NCI-H82 treated with DMSO at 0.1 percent for 48 hours (cell line): ENCODE measurements at regions not wholly inside any gene's neighbourhood (a gene's known extent, or its start where the extent isn't known, plus 50 kb on each side); places are given as distances from the start of the nearest gene placed in this dataset.
"Not testable (repeated sequence)": the region's sequence is repeated elsewhere in the genome, so short reads cannot be mapped to it uniquely, and the experiment has no call there.

Experiments used
- DNase-seq: peaks from one replicate; lab custom pipeline; 2025; ENCODE audit not compliant: unreplicated experiment; lab: John Stamatoyannopoulos, UW

DNA sequence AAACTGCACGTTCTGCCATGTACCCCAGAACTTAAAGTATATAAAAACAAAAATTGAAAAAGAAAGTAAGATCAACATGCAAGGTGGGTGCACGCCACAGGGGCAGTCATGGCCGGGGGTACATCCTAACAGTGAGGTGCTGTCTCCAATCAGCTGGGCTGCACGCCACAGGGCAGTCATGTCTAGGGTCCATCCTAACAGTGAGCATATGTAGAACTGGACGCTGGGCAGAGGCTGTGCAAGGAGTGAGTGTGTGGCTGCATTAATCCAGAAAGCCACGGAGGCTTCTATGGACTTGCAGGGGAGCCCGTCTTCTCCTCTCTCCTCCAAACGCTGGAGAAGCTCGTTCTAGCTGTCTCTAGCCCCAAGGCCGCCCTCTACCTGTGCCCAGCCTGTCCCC, 1105.0 kb downstream of the BRD1 start:
- no peak for DNase-seq

DNA sequence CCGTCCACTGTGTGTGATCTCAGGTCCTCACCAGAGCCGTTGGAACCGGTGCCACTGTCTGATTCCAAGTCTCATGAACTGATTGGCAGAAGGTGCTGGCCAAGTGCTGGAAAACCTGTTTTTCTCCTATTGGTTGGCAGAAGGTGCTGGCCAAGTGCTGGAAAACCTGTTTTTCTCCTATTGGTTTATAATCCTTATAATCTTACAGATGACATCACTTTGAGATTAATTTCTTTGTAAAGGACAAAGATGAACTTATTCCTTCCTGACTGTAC, 1106.3 kb downstream of the BRD1 start:
- DNase-seq, result no peak

DNA sequence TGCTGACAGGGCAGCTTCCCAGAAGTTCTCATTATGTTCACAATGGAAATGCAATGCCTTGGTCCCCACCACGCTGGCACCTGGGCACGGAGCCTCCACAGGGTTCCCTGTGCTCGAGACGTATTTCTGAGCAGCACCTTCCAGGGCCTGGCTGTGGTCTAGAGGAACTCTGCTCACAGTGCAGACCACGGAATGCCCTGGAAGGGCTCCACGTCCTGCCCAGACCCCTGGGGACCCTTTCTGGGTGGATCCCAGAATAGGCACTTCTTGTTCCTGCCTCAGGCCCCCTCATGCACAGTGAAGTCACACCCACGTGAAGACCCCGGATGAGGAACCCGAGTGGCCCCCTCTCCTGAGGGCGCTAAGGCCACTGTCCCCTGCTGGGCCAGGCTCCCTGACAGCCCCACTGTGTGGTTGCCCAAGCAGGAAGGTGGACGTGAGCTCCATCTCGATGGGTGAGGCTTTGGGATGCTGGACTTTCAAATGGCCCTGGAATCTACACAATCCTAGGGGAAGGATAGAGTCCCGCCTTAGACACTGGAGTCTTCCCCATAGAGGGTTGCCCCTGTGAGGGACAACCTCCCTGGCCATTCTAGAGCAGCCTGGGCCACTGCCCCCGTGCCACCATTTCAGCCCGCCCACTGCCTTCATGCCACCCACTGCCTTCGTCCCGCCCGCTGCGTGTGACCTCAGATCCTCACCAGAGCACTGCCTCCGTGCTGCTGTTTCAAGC, 1106.8 kb downstream of the BRD1 start:
- DNase-seq, result no peak

DNA sequence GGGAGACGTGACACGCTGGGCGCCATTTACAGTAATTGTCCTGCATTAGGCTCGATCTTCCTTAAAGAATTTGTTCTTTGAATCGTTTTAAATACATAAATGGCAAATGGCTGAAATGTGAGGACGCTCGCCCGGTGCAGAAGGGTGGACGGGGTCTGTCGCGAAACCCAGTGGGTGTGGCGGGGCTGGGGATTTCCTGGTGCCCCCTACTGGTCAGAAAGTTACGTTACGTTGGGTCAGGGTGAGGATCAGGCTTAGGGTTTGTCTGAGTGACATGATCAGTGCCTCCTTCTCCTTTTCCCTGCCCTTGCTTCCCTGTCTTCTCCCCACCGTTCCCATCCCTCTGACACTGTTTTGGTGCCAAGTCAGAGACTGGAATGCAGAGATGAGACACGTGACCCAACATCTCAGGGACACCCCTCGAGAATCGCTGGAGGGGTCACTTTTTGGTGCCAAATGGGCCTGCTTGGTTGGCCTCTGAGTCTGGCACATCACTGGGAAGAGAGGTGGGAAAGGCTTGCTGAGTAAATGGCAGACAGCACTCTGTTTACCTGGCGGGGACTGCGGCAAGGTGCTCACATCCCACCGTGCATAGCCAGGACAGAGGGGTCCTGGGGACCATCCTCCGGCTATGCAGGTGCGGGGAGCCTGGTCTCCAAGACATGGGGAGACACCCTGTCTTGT, 1107.6 kb downstream of the BRD1 start:
- DNase-seq, result no peak

DNA sequence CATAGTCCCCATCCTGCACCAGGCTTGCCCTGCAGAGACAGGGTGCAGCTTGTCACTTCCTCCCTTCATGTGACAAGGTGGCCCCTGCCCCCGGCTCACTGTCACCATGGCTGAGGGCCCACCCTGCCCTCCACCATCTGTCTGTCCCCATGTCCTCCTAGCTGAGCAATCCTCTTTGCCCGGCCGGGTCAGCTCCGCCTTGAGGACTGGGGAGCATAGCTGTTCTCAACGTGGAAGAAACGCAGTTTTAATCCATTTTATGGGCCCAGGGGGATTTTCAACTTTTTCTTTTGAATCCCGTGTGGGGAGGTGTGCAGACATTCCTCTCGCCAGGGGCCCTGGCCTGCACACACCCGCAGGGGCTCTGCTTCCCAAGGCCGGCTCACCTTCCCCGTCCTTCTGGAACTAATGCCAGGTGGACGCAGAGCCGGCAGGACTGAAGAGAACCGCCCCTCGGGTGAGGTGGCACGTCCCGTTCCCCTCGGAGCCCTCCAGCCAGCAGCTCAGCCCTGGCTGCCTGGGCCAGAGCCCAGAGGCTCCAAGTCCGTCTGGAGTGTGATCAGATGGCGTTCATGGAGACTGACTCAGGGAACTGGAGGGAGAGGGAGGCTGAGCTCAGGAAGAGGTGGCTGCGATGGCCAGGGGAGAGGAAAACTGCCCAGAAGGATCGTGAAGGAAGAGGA, 1108.7 kb downstream of the BRD1 start:
- no peak for DNase-seq

DNA sequence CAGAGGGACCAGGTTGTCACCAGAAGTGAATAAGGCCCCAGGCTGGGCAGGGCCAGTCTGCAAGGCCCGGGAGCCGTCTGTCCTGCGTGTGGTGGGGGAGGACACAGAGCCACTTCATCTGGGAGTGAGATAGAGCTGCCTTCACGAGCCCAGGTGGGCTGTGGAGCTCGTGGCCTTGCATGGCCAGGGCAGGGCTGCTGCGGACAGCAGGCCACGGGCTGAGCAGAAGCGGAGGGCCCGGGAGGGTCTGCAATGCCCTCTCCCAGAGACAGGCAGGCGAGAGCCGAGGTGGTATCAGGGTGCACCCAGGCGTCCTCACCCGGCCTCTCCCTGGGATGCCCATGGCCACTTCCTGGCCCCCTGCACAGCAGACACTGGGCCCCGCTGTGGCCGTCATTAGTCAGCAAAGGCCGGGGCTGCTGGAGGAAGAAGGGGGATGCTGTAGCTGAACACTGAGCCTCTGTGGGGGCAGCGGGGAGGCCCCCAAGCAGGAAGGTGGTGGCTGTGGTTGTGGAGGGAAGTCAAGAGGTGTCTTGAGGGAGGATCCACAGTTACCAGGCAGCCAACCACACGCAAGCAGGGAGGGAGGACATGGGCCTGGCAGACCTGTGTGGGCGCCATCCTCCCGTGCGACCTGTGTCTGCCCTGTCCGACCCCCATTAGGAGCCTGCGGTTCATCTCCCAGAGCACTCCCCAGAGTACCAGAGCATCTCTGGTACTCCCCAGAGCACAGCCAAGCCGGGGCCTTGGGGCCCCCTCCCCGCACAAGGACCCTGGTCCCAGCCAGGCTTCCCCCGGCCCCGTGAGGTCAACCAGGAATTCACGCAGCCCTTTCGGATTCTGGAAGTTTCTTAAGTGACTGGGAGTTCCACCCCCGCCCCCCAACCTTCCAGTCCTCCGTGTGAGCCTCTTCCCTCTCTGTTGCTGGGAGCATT, 1109.5 kb downstream of the BRD1 start:
- DNase-seq, result no peak

DNA sequence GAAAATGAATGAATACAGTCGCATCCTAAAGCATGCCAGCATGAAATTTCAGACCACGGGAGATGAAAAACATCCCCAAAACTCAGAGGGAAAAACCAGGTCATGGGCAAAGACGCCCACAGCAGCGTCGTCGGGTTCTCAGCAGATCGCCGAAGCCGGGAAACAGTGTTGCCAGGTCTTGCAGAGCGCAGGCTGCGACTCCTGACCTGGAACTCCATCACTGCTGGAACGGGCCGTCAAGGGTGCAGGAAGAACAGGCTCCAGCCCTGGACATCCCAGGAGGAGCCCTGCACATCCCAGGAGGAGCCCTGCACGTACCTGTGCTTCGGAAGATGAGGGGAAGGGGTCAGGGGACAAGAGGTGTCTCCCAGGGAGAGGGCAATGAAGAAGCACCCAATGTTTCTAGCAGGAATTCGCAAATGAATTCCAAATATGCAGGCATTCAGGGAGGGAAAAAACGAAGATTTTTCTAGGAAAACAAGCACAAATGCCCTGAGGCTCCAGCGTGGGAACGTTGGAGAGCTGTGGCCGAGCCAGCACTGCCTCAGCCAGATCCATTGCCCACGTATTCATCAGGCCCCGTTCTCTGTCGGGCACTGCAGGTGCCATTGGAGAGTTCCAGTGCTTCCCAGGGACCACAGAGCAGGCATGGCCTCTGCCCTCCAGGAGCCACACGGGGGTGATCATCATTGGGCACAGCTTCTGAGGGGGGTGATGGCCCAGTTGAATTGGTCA, 1110.4 kb downstream of the BRD1 start:
- no peak for DNase-seq

DNA sequence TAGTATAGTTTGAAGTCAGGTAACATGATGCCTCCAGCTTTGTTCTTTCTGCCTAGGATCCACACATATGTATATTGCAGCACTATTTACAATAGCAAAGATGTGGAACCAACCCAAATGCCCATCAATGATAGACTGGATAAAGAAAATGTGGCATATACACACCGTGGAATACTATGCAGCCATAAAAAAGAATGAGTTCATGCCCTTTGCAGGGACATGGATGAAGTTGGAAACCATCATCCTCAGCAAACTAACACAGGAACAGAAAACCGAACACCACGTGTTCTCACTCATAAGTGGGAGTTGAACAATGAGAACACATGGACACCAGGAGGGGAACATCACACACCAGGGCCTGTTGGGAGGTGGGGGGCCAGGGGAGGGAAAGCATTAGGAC, 1111.5 kb downstream of the BRD1 start:
- DNase-seq, result not testable (repeated sequence)

DNA sequence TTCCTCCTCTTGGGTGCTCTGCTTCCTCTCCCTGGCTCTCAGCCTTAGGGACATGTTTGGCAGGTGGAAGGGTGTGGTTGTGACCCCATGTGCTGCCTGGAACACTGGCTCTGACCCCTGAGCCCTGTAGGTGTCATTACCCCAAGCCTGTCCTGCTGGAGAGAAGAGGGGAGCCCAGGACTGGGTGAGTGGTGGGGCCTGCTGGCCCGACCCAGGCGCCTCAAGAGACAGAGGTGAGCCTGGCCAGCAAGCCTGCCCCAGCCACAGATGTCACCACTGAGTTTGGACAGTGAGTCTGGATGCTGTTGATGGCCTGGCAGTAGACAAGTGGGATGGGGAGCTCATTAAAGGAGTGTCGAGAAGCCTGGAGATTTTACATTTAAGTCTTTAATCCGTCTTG, 1112.2 kb downstream of the BRD1 start:
- no peak for DNase-seq

DNA sequence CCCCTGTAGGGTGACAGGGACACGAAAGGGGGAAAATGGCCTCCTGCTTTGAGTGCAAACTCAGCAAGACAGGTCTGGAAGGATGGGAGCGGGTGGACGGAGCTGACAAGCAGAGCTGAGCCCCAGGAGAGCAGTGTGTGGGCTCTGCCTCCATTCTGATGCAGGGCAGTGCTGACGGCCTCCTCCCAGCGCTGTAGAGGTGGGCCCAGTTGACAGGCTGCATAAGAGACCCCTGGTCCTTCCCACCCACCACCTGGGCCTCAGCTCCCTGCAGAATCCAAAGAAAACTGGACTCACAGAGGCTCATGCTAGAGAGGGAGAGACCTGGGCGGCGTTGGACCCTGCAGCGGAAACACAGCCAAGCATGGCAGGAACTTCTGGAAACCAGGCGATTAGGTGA, 1113.4 kb downstream of the BRD1 start:
- DNase-seq, result no peak

DNA sequence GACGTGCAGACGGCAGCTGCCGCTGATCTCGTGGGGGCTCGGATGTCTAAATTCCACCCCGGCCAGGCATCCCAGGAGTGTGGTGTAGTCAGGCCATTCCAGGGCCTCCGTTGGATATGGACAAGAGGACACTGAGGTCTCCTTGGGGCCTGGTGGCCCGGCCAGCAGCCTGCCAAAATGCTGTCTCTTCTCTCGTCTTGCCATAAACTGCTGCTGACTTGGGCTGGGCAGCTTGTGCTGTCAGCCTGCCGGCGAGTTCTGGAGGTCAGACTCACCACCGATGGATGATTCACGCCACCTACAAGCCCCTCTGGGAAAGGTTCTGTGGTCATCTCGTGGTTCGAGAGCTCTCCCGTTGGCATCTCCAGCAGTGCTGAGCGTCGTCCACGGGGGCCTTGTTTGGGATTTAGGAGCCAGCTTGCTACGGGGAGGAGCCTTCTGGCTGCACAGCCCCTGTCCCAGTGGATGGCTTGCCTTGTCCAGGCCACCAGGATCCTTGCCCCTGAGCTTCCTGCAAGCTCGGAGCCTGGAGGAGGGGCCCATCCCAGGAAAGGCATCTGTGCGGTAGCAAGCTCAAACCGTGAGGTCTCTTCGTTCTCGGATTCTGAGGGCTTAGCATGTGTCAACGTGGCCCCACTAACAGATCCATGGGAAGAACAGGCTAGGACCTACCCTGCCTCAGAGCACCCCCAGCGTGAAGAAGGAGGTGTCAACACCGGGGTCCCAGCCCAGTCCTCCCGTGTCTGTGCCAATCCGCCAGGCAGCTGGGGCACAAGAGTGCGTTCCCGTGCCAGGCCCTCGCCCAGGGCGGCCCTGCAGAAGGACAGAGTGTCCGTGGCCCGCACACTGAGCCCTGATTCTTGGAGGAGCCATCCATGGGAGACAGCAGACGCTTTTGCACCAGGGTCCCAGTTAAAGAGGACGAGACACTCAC, 1114.1 kb downstream of the BRD1 start:
- no peak for DNase-seq

DNA sequence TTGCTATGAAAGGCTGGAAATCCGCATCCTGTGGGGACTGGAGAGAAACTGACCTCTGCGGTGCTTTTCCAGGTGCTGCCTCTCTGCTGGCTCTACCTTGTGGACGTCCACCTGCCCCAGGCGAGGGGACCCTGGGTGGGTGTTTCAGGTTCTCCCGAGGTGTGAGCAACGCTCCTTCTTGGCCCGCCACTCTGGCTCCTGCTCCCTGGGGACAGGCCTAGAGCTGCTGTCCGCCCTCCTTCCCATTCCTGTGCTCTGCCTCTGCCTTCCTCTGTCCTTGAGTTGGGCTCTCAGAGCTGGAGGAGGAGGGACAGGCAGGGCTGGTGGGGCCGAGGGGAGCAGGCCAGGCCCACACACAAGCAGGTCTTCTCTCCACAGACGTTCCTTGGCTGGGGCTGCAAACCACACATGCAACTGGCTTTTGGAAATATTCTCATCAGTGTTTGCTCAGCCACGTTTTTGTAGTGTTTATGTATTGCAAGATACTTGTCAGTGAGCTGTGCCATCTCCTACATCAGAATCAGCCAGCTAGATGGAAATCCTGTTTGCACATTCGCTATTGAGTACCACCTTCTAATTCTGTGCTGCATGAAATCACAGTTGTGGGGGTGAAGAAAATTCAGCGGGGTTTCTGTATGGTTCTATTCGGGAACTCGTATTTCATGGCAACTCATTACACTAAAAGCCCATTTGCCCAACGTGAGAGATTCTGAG, 1115.0 kb downstream of the BRD1 start:
- no peak for DNase-seq

DNA sequence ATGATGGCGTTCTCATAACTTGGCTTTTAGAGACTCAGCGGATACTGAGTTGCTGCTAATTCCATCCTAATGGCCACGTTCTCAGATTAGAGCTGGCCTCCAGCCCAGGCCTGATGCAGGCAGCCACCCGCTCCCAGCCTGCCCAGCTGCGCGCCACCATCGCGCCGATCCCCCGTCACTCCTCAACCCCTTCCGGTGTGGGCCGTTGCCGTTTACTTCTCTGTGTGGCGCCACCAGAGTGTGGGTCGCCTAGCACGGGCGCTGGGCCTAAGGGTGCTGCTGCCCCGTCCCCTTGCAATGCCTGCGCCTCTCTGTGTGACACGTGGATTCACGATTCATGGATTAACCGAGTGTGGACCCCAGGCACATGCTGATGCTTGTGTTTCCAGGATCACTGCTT, 1116.0 kb downstream of the BRD1 start:
- DNase-seq, result no peak

DNA sequence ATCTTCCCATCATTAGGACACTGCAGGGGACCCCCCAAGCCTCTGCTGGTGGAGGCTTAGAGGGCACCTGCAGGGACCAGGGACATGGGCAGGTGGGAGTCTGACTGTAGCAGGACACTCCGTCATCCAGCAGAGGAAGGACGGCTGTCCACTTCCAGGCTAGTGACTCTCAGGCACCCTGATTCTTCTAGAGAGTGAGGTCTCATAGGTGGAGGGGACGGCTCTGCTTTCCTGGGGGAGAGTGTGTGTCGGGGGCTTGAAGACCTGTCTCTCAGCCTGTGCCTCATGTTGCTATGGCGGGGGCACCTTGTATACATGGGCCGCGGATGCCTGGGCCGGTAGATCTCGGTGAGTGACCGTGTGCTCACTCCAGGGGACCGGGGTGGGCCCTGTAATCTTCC, 1116.6 kb downstream of the BRD1 start:
- no peak for DNase-seq

DNA sequence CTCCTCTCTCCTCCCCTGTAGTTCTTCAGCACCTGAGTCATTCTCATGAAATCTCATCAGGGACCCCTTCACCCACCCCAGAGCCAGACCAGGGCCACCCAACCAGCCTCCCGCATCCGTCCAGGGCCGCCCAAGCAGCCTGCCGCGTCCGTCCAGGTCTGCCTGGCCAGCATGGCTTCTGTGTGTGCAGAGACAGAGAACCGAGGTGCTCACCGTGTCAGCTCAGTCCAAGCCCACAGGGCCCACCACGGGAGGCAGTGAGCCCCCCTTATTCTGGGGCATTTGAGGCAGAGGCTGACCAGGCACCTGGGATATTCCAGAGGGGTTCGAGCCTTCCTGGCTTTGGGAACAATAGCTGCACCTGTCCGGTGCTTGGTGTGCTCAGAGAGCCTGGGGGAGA, 1117.3 kb downstream of the BRD1 start:
- no peak for DNase-seq

DNA sequence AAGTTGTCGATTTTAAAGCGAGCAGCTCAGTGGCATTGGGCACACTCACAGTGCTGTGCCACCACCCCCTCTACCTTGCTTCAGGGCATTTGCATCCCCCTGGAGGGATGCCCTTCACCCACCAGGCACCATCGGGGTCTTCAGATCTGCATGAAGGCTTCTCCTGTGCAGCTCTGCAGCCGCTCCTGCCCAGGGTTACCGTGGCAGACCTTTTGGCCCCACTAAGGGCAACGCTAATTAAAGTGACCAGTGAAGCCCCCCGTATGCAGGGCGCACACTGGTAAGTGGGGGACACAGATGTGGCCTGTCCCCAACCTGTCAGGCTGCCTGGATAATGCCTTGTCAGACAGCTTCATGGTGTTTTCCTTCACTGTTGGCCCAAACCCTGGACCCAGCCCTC, 1117.7 kb downstream of the BRD1 start:
- no peak for DNase-seq

DNA sequence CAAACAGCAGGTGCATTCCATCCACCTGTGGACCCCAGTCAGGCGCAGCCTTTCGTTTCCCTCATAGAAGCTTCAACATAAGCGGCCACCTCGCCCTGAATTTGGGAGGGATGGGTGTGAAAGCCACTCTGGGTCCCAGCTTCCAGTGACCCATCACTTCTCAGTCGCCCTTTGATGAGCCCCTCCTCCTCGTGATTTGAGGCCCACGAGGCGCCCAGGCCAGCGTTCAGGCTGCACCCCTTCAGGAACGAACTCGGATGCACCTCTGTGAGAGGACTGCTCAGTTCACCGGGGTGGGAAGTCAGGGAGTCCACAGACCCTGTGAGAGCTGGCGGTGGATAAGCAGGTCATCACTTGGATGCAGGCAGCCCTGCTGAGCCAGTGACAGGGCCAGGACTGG, 1118.2 kb downstream of the BRD1 start:
- DNase-seq, result no peak

DNA sequence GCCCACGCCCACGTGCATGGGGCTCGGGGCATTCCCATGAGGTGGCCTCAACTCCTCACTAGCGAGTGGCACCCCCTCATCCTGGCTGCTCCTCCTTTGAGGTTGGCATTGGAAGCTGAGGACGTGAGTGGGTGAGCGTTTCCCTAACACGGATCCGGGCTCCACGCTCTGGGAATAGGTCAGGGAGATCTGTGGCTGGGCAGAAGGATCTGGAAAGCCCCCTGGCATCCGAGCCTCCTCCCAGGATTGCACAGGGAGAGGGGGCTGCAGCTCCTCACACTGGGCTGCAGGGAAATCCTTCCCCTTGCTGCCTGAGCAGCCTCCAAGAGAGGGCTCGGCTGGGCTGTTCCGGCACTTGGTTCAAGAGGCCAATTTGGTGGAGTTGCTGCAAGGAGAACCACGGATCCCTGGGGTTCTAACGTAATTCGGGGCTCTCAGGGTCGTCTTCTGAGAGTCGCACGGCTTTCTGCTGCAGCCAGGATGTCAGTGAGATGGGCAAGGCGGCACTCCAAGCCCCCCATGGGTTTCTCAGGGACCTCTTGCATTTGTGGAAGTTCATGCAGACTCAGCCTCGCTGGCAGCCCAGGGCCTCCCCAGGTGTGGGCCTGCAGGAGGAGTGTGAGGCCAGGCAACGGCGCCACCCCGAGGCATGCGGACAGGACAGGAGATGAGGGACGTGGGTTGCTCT, 1119.0 kb downstream of the BRD1 start:
- DNase-seq, result no peak
